ENCODE measurements at regions not wholly inside any gene's neighbourhood (a gene's known extent, or its start where the extent isn't known, plus 50 kb on each side); places are given as distances from the start of the nearest gene placed in this dataset.

- TF ChIP-seq POLR2AphosphoS5 (IDR thresholded peaks at IDR 0.05; ENCODE audit: low read depth, low read length) (no peak), TAF1 (IDR thresholded peaks at IDR 0.05; ENCODE audit: borderline replicate concordance, low read depth, low read length) (no peak)
Measured at GRCh38 chr18:34061226-34061625, 163.5 kb downstream of the NOL4 start.
